ENCODE measurements at regions not wholly inside any gene's neighbourhood (a gene's known extent, or its start where the extent isn't known, plus 50 kb on each side); places are given as distances from the start of the nearest gene placed in this dataset.

DNA sequence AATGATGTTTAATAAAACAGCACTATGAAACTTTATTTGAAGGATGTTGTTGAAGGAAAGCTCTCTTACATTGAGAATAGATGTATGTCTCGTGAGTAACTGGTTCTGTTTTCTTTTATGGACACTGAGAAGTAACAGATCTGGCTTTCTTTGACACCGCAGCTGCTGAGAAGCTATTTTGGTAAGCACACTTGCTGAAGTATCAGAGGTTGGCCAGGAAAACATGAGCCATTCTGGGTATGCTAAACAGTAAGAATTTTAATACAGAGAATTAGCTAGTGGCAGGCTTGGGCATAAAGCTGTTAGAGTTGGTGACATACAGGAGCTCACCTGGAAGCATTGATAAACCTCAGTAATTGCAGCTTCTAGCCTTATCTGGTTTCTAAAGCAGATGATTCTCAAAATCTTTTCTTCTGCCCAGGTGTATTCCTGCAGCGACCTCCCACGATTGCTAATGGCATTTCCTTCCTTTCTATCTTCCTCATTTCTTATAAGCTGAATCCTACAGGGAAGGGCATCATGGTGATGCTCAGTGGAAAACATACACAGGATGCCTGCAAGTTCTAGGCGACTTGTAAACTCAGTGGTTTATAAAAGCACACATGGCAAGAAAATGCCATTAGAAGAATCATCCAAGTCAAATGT lies 291.6 kb upstream of the SLC16A7 start:
- TF ChIP-seq, protein P1, sequence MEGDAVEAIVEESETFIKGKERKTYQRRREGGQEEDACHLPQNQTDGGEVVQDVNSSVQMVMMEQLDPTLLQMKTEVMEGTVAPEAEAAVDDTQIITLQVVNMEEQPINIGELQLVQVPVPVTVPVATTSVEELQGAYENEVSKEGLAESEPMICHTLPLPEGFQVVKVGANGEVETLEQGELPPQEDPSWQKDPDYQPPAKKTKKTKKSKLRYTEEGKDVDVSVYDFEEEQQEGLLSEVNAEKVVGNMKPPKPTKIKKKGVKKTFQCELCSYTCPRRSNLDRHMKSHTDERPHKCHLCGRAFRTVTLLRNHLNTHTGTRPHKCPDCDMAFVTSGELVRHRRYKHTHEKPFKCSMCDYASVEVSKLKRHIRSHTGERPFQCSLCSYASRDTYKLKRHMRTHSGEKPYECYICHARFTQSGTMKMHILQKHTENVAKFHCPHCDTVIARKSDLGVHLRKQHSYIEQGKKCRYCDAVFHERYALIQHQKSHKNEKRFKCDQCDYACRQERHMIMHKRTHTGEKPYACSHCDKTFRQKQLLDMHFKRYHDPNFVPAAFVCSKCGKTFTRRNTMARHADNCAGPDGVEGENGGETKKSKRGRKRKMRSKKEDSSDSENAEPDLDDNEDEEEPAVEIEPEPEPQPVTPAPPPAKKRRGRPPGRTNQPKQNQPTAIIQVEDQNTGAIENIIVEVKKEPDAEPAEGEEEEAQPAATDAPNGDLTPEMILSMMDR (IDR thresholded peaks at IDR 0.05) = no peak

DNA sequence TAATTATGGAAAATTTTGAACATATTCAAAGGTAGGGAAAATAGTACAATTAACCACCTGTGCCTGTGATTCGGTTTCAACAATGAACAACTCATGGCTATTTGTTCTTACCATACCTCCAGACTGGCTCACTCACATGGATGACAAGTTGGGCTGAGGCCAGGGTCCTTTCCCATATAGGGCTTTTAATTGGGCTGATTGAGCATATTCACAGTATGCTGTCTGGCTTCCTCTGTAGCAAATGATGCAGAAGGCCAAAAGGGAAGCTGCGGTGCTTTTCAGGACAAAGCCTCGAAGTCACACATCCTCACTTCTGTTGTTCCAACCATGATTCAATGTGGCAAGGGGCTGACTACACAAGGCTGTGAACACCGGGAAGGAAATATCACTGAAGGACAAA lies 297.5 kb upstream of the SLC16A7 start:
- TF ChIP-seq, protein P1 (IDR thresholded peaks at IDR 0.05) = no peak

DNA sequence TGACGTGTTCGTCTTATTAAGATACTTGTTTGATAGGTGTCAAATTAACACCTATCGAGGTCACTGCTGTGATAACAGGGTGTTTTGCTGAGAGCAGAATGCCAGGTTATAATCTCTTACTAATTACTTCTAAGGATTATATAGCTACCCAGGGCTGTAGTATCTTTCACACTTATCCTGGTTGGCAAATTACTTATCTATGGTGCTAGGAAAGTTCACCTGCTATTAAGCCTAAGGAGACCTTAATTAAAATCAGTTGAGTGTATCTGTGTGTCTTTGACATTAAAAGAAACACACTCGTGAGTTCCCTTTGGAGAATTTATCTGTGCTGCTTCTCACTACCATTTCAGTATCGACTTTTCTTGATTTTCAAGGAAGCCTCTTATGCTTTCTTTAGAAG lies 301.6 kb upstream of the SLC16A7 start:
- TF ChIP-seq, protein P1 (IDR thresholded peaks at IDR 0.05) = no peak

DNA sequence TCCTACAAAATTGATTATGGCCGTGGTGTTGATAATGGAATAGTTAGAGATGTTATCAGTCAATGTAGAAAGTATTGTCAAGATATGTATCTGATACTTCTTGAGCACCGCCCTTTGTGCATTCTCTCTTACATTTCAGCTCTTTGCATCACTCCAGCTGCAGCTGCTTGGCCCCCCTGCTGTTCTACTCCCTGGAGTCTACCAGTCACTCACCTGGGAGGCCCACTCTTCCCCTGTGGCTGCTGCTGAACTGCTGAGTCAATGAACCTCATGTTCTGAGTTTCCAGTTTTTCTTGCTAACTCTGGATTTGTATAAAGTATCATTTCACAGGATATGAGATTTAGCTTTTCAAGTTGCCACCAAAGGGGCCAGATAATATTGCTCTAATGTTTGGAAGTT lies 312.8 kb upstream of the SLC16A7 start:
- TF ChIP-seq, protein P1 (IDR thresholded peaks at IDR 0.05) = no peak

DNA sequence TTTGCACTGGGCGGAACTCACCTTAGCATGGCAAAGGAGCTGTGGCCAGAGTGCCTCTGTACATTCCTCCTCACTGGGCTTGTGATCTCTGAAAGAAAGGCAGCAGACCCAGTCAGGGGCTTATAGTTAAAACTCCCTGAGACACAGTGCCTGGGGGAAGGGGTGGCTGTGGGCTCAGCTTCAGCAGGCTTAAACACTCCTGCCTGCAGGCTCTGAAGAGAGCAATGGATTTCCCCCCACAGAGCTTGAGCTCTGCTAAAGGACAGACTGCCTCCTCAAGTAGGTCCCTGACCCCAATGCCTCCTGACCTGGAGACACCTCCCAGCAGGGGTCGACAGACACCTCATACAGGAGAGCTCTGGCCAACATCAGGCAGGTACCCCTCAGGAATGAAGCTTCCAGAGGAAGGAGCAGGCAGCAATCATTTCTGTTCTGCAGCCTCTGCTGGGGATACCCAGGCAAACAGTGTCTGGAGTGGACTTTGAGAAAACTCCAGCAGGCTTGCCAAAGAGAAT lies 327.5 kb upstream of the SLC16A7 start:
- TF ChIP-seq, protein P1 (IDR thresholded peaks at IDR 0.05) = no peak

DNA sequence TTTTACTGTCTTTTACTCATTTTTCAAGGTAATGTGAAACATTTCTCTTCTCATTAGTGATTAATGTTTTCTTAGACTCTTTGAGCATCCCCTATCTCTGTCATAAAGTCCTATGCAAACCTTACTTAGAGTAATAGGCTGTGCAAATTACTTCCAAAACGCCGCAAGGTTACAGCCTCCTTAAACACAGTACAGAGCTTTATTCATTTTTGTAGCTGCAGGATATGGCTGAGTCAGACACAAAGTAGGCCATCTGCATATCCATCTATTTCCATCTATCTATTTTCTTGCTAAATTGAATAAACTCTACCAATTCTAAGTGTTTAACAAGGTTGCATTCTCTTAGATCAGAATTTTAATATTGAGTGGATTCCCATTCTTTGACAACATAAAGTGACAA lies 335.6 kb upstream of the SLC16A7 start:
- TF ChIP-seq, protein P1 (IDR thresholded peaks at IDR 0.05) = no peak

DNA sequence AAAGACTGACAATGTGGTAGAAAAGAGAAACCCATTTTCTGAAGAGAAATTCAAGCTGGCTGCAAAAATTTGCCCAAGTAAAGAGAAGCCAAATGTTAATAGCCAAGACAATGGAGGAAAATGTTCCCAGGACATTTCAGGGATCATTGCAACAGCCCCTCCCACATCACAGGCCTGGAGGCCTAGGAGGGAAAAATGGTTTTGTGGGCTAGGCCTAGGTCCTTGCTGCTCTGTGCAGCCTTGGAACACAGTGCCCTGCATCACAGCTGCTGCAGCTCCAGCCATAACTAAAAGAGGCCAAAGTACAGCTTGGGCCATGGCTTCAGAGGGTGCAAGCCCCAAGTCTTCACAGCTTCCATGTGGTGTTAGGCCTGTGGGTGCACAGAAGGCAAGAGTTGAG lies 332.4 kb upstream of the LRIG3 start:
- TF ChIP-seq, protein P1 (IDR thresholded peaks at IDR 0.05) = no peak

DNA sequence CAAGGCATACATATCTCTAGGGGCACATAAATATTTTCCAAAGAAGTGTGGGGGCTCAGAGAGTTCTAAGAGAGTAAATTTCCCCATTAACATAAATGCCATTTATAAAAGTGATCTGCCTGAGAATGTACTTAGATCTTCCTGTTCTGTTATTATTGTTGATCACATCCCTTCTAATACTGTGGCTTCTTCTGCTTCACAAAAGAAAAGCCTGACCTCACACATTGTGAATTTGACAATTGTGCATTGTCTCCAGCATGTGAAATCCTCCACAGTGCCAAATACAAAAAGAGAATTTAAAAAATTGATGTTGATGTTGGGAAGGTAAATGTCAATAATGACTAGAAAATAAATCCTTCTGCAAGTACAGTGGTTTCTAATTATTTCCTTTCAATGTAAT lies 330.5 kb upstream of the LRIG3 start:
- TF ChIP-seq, protein P1 (IDR thresholded peaks at IDR 0.05) = no peak
